HepG2 (cell line): ENCODE measurements at regions not wholly inside any gene's neighbourhood (a gene's known extent, or its start where the extent isn't known, plus 50 kb on each side); places are given as distances from the start of the nearest gene placed in this dataset.

Experiments used
- ETS1 ChIP-seq: sonication (generic); formaldehyde crosslinking; IDR thresholded peaks from 2 replicates; pipeline ENCODE4 v1.4.0; 2020; ENCODE audit warnings: missing genetic modification reagents
- EZH2 ChIP-seq: conservative IDR thresholded peaks from 2 replicates; pipeline ENCODE4 v1.6.1; 2012; ENCODE audit warnings: mild to moderate bottlenecking, low read depth, low read length, moderate library complexity
- JUND ChIP-seq: sonication (generic); formaldehyde crosslinking; IDR thresholded peaks from 2 replicates; pipeline ENCODE4 v1.8.0; 2022; ENCODE audit warnings: mild to moderate bottlenecking, missing genetic modification reagents
- ZNF44 ChIP-seq: sonication (generic); formaldehyde crosslinking; IDR thresholded peaks from 2 replicates; pipeline ENCODE4 v1.5.1; 2020; ENCODE audit warnings: mild to moderate bottlenecking, missing genetic modification reagents
- ZNF496 ChIP-seq: sonication (generic); formaldehyde crosslinking; IDR thresholded peaks from 2 replicates; pipeline ENCODE4 v1.8.1; 2023; ENCODE audit warnings: mild to moderate bottlenecking, moderate library complexity, missing genetic modification reagents; ENCODE audit not compliant: insufficient replicate concordance
- ZNF501 ChIP-seq: sonication (generic); formaldehyde crosslinking; IDR thresholded peaks from 2 replicates; pipeline ENCODE4 v1.5.1; 2020; ENCODE audit warnings: mild to moderate bottlenecking, moderate library complexity, missing genetic modification reagents
- ZNF768 ChIP-seq: sonication (generic); formaldehyde crosslinking; IDR thresholded peaks from 2 replicates; pipeline ENCODE4 v1.4.0; 2020; ENCODE audit warnings: missing genetic modification reagents
- TF ChIP-seq, protein P1 (sequence below): sonication (generic); formaldehyde crosslinking; IDR thresholded peaks from 2 replicates; pipeline ENCODE4 v1.5.0; 2020; ENCODE audit warnings: mild to moderate bottlenecking, missing genetic modification reagents, moderate library complexity

- TF ChIP-seq ZNF501 (CRISPR knock-in tag) (no peak), JUND (CRISPR knock-in tag) (no peak), ZNF768 (CRISPR knock-in tag) (no peak), EZH2 (no peak), ETS1 (CRISPR knock-in tag) (no peak), ZNF496 (CRISPR knock-in tag) (no peak), ZNF44 (CRISPR knock-in tag) (no peak)
- TF ChIP-seq, protein P1, sequence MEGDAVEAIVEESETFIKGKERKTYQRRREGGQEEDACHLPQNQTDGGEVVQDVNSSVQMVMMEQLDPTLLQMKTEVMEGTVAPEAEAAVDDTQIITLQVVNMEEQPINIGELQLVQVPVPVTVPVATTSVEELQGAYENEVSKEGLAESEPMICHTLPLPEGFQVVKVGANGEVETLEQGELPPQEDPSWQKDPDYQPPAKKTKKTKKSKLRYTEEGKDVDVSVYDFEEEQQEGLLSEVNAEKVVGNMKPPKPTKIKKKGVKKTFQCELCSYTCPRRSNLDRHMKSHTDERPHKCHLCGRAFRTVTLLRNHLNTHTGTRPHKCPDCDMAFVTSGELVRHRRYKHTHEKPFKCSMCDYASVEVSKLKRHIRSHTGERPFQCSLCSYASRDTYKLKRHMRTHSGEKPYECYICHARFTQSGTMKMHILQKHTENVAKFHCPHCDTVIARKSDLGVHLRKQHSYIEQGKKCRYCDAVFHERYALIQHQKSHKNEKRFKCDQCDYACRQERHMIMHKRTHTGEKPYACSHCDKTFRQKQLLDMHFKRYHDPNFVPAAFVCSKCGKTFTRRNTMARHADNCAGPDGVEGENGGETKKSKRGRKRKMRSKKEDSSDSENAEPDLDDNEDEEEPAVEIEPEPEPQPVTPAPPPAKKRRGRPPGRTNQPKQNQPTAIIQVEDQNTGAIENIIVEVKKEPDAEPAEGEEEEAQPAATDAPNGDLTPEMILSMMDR (CRISPR knock-in tag) = no peak
Measured at GRCh38 chr6:12393100-12393499, 102.9 kb downstream of the EDN1 start.
